Effector CD4-positive, alpha-beta T cell (primary cell): ENCODE measurements at regions not wholly inside any gene's neighbourhood (a gene's known extent, or its start where the extent isn't known, plus 50 kb on each side); places are given as distances from the start of the nearest gene placed in this dataset.

Source experiments
- DNase-seq: peaks from one replicate; pipeline ENCODE4 v3.0.0-alpha.2; 2020

- no peak for DNase-seq
Observed at GRCh38 chr6:170131351-170131750, 159.5 kb downstream of the DLL1 start.

- DNase-seq, result no peak
Observed at GRCh38 chr6:170130771-170131241, 160.1 kb downstream of the DLL1 start.

GRCh38 chr6:170130201-170130621 is 160.7 kb downstream of the DLL1 start:
- DNase-seq, result no peak

- no peak for DNase-seq
Observed at GRCh38 chr6:170129691-170130171, 161.1 kb downstream of the DLL1 start.

- DNase-seq, result no peak
Observed at GRCh38 chr6:170128811-170129681, 161.8 kb downstream of the DLL1 start.

- DNase-seq, result no peak
Observed at GRCh38 chr6:170128346-170128745, 162.5 kb downstream of the DLL1 start.

- DNase-seq, result no peak
Observed at GRCh38 chr6:170127151-170127550, 163.7 kb downstream of the DLL1 start.

GRCh38 chr6:170125456-170126300 is 165.2 kb downstream of the DLL1 start:
- DNase-seq, result no peak

GRCh38 chr6:170124836-170125235 is 166.0 kb downstream of the DLL1 start:
- DNase-seq, result no peak

GRCh38 chr6:170124150-170124549 is 166.7 kb downstream of the DLL1 start:
- DNase-seq, result no peak

- DNase-seq, result no peak
Observed at GRCh38 chr6:170122651-170123050, 168.2 kb downstream of the DLL1 start.

GRCh38 chr6:170117111-170117972 is 173.5 kb downstream of the DLL1 start:
- no peak for DNase-seq

GRCh38 chr6:170116636-170117035 is 174.2 kb downstream of the DLL1 start:
- no peak for DNase-seq

GRCh38 chr6:170114956-170115855 is 175.7 kb downstream of the DLL1 start:
- DNase-seq, result no peak

GRCh38 chr6:170114187-170114945 is 176.5 kb downstream of the DLL1 start:
- no peak for DNase-seq

GRCh38 chr6:170113141-170113540 is 177.7 kb downstream of the DLL1 start:
- no peak for DNase-seq

- no peak for DNase-seq
Observed at GRCh38 chr6:170112583-170112860, 178.4 kb downstream of the DLL1 start.

GRCh38 chr6:170111816-170112582 is 178.9 kb downstream of the DLL1 start:
- DNase-seq, result no peak

- no peak for DNase-seq
Observed at GRCh38 chr6:170111141-170111664, 179.7 kb downstream of the DLL1 start.
